ENCODE measurements at regions not wholly inside any gene's neighbourhood (a gene's known extent, or its start where the extent isn't known, plus 50 kb on each side); places are given as distances from the start of the nearest gene placed in this dataset.

DNA sequence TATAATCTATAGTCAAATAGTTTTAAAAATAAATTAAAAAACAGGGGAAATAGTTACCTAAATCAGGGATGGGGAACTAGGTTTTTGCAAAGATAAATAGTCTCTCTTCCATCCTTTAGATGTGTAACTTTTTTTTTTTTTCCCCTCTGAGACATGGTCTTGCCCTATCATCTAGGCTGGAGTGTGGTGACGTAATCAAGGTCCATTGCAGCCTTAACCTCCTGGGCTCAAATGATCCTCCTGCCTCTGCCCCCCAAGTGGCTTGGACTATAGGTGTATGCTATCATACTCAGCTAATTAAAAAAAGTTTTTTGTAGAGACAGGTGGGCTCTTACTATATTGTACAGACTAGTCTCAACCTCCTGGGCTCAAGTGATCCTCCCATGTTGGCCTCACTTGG, 316.5 kb downstream of the CCDC85A start:
- Histone ChIP-seq H3K9me2 (no peaks in the 10 kb centered on the region), H3K4me1 (ENCODE audit: control insufficient read depth in 1 of 2, insufficient read depth in 2 of 2, low read depth in 1 of 2, low read length in 1 of 2) (no peaks in the 10 kb centered on the region), H3K9ac (no peak overlapping the region), H3K36me3 (replicated peaks in 1 of 2; ENCODE audit: control insufficient read depth in 1 of 2, insufficient read depth in 2 of 2, low read length in 1 of 2) (no peaks in the 10 kb centered on the region), H3K4me2 (no peak overlapping the region), H3K4me3 (ENCODE audit: low read depth in 2 of 2, low read length in 1 of 2) (no peak overlapping the region), H3K27me3 (ENCODE audit: insufficient read depth) (no peaks in the 10 kb centered on the region), H3K79me2 (ENCODE audit: insufficient read depth) (no peaks in the 10 kb centered on the region), H3F3A (replicated peaks; ENCODE audit: insufficient read depth) (no peaks in the 10 kb centered on the region), H3K9me3 (0 out of 2 replicates have a peak, but pooled peaks cover 6% of the 10 kb centered on the region), H3K27ac (ENCODE audit: low read depth in 2 of 2, low read length in 1 of 2) (no peak overlapping the region), H2AFZ (ENCODE audit: low read depth) (no peak overlapping the region), H4K20me1 (ENCODE audit: insufficient read depth) (no peaks in the 10 kb centered on the region)
- TF ChIP-seq, protein P1, sequence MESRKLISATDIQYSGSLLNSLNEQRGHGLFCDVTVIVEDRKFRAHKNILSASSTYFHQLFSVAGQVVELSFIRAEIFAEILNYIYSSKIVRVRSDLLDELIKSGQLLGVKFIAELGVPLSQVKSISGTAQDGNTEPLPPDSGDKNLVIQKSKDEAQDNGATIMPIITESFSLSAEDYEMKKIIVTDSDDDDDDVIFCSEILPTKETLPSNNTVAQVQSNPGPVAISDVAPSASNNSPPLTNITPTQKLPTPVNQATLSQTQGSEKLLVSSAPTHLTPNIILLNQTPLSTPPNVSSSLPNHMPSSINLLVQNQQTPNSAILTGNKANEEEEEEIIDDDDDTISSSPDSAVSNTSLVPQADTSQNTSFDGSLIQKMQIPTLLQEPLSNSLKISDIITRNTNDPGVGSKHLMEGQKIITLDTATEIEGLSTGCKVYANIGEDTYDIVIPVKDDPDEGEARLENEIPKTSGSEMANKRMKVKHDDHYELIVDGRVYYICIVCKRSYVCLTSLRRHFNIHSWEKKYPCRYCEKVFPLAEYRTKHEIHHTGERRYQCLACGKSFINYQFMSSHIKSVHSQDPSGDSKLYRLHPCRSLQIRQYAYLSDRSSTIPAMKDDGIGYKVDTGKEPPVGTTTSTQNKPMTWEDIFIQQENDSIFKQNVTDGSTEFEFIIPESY (IDR thresholded peaks at IDR 0.05; ENCODE audit: borderline replicate concordance, low read depth): no peak
- TF ChIP-seq RAD21 (IDR thresholded peaks at IDR 0.05; ENCODE audit: low read length) (no peak), RXRA (IDR thresholded peaks at IDR 0.05; ENCODE audit: borderline replicate concordance, low read depth) (no peak), GATA2 (CRISPR knock-in tag; IDR thresholded peaks at IDR 0.05) (no peak), MEF2A (IDR thresholded peaks at IDR 0.05; ENCODE audit: borderline replicate concordance, low read depth) (no peak), TCF12 (IDR thresholded peaks at IDR 0.05) (no peak), YY1 (IDR thresholded peaks at IDR 0.05; ENCODE audit: low read depth) (no peak)
- TF ChIP-seq, protein P2, sequence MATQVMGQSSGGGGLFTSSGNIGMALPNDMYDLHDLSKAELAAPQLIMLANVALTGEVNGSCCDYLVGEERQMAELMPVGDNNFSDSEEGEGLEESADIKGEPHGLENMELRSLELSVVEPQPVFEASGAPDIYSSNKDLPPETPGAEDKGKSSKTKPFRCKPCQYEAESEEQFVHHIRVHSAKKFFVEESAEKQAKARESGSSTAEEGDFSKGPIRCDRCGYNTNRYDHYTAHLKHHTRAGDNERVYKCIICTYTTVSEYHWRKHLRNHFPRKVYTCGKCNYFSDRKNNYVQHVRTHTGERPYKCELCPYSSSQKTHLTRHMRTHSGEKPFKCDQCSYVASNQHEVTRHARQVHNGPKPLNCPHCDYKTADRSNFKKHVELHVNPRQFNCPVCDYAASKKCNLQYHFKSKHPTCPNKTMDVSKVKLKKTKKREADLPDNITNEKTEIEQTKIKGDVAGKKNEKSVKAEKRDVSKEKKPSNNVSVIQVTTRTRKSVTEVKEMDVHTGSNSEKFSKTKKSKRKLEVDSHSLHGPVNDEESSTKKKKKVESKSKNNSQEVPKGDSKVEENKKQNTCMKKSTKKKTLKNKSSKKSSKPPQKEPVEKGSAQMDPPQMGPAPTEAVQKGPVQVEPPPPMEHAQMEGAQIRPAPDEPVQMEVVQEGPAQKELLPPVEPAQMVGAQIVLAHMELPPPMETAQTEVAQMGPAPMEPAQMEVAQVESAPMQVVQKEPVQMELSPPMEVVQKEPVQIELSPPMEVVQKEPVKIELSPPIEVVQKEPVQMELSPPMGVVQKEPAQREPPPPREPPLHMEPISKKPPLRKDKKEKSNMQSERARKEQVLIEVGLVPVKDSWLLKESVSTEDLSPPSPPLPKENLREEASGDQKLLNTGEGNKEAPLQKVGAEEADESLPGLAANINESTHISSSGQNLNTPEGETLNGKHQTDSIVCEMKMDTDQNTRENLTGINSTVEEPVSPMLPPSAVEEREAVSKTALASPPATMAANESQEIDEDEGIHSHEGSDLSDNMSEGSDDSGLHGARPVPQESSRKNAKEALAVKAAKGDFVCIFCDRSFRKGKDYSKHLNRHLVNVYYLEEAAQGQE (IDR thresholded peaks at IDR 0.05; ENCODE audit: low read depth, low read length): no peak
- CTCF ChIA-PET: no interaction called here
- DNase-seq: no peak
- 71% methylated on average over 1 of the region's 1 CpG for WGBS (ENCODE audit: low lambda C conversion rate)
- POLR2A ChIA-PET: no interaction called here

DNA sequence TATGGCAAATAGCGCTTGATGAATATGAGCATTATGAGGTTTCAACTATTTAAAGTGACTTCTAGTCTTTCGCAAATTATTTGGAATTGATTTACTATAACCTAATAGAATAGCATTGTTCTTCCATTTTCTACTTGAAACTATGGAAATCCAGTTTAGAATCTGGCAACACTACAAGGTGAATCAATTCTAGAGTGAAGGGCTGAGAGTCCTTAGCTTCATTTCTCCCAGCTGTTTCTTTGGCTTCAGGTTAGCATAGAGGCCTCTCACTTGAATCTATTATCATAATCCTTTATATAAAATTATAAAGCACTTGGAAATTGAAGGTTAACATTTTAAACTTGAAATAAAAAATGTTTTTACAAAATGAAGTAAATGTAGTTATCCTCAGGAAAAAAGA, 318.8 kb downstream of the CCDC85A start:
- Histone ChIP-seq H3K36me3 (replicated peaks in 1 of 2; ENCODE audit: control insufficient read depth in 1 of 2, insufficient read depth in 2 of 2, low read length in 1 of 2) (no peaks in the 10 kb centered on the region), H3K9ac (no peak overlapping the region), H3K27ac (ENCODE audit: low read depth in 2 of 2, low read length in 1 of 2) (no peak overlapping the region), H2AFZ (ENCODE audit: low read depth) (no peak overlapping the region), H3F3A (replicated peaks; ENCODE audit: insufficient read depth) (no peaks in the 10 kb centered on the region), H3K27me3 (ENCODE audit: insufficient read depth) (no peaks in the 10 kb centered on the region), H3K9me3 (0 out of 2 replicates have a peak, but pooled peaks cover 6% of the 10 kb centered on the region), H3K4me3 (ENCODE audit: low read depth in 2 of 2, low read length in 1 of 2) (no peak overlapping the region), H3K9me2 (no peaks in the 10 kb centered on the region), H3K4me2 (no peak overlapping the region), H4K20me1 (ENCODE audit: insufficient read depth) (no peaks in the 10 kb centered on the region), H3K79me2 (ENCODE audit: insufficient read depth) (no peaks in the 10 kb centered on the region), H3K4me1 (ENCODE audit: control insufficient read depth in 1 of 2, insufficient read depth in 2 of 2, low read depth in 1 of 2, low read length in 1 of 2) (no peaks in the 10 kb centered on the region)
- no peak for DNase-seq
- 95% methylated on average over 2 of the region's 2 CpGs for WGBS (ENCODE audit: low lambda C conversion rate)
- ChIA-PET POLR2A (no interaction called here), CTCF (no interaction called here)
- TF ChIP-seq EP300 (IDR thresholded peaks at IDR 0.05; ENCODE audit: borderline replicate concordance in 1 of 2, low read depth in 1 of 2, low read length in 1 of 2) (no peak), CHD2 (IDR thresholded peaks at IDR 0.05; ENCODE audit: low read length, partially characterized antibody) (no peak), NRF1 (IDR thresholded peaks at IDR 0.05; ENCODE audit: low read depth, low read length) (no peak), RXRA (IDR thresholded peaks at IDR 0.05; ENCODE audit: borderline replicate concordance, low read depth) (no peak), ELF1 (IDR thresholded peaks at IDR 0.05) (no peak), NFIC (IDR thresholded peaks at IDR 0.05; ENCODE audit: borderline replicate concordance) (no peak), POLR2AphosphoS5 (IDR thresholded peaks at IDR 0.05; ENCODE audit: low read depth, low read length) (no peak), FOSL2 (IDR thresholded peaks at IDR 0.05; ENCODE audit: borderline replicate concordance, low read depth) (no peak)
- TF ChIP-seq, protein P3, sequence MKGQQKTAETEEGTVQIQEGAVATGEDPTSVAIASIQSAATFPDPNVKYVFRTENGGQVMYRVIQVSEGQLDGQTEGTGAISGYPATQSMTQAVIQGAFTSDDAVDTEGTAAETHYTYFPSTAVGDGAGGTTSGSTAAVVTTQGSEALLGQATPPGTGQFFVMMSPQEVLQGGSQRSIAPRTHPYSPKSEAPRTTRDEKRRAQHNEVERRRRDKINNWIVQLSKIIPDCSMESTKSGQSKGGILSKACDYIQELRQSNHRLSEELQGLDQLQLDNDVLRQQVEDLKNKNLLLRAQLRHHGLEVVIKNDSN (IDR thresholded peaks at IDR 0.05; ENCODE audit: borderline replicate concordance, low read depth): no peak
- TF ChIP-seq, protein P4, sequence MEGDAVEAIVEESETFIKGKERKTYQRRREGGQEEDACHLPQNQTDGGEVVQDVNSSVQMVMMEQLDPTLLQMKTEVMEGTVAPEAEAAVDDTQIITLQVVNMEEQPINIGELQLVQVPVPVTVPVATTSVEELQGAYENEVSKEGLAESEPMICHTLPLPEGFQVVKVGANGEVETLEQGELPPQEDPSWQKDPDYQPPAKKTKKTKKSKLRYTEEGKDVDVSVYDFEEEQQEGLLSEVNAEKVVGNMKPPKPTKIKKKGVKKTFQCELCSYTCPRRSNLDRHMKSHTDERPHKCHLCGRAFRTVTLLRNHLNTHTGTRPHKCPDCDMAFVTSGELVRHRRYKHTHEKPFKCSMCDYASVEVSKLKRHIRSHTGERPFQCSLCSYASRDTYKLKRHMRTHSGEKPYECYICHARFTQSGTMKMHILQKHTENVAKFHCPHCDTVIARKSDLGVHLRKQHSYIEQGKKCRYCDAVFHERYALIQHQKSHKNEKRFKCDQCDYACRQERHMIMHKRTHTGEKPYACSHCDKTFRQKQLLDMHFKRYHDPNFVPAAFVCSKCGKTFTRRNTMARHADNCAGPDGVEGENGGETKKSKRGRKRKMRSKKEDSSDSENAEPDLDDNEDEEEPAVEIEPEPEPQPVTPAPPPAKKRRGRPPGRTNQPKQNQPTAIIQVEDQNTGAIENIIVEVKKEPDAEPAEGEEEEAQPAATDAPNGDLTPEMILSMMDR (IDR thresholded peaks at IDR 0.05): no peak
- TF ChIP-seq, protein P2 (IDR thresholded peaks at IDR 0.05; ENCODE audit: low read depth, low read length): no peak
